ENCODE measurements at regions not wholly inside any gene's neighbourhood (a gene's known extent, or its start where the extent isn't known, plus 50 kb on each side); places are given as distances from the start of the nearest gene placed in this dataset.
"Not testable (repeated sequence)": the region's sequence is repeated elsewhere in the genome, so short reads cannot be mapped to it uniquely, and the experiment has no call there.

DNA sequence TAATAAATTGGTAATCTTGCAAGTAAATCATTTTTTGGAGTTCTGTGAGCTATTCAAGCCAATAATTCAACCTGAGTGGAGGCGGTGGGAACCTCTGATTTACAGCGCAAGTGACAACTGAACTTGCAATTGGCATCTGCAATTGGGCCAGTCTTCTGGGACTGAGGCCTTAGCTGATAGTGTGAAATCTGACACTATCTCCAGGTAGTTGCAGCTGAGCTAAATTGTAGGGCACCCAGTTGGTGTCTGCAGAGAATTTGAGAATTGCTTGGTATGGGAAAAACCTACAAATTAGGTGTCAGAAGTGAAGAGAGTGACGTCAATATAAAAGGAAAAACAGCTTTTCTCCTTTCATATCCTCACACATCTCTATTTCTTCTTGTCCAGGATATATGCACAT is 1633.6 kb upstream of the GOT2 start:
- no peak for TF ChIP-seq EP300 (IDR thresholded peaks at IDR 0.05)
- no peak for TF ChIP-seq POLR2AphosphoS5 (IDR thresholded peaks at IDR 0.05)
- no peak for TF ChIP-seq POLR2A (IDR thresholded peaks at IDR 0.05)
- TF ChIP-seq, protein P1, sequence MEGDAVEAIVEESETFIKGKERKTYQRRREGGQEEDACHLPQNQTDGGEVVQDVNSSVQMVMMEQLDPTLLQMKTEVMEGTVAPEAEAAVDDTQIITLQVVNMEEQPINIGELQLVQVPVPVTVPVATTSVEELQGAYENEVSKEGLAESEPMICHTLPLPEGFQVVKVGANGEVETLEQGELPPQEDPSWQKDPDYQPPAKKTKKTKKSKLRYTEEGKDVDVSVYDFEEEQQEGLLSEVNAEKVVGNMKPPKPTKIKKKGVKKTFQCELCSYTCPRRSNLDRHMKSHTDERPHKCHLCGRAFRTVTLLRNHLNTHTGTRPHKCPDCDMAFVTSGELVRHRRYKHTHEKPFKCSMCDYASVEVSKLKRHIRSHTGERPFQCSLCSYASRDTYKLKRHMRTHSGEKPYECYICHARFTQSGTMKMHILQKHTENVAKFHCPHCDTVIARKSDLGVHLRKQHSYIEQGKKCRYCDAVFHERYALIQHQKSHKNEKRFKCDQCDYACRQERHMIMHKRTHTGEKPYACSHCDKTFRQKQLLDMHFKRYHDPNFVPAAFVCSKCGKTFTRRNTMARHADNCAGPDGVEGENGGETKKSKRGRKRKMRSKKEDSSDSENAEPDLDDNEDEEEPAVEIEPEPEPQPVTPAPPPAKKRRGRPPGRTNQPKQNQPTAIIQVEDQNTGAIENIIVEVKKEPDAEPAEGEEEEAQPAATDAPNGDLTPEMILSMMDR (IDR thresholded peaks at IDR 0.05) = no peak
- WGBS, 2 donors = 71 to 77% methylated on average over 3 of the region's 3 CpGs
- intact Hi-C loops (cut with DNase I) = no loop called here
- DNase-seq = no peak
- H3K27ac ChIP-seq = no peak overlapping the region
- H3K9me3 ChIP-seq = peaks cover 0 to 5% (median 0%) of the 10 kb centered on the region in 4 donors
- no peaks in the 10 kb centered on the region for H3K27me3 ChIP-seq
- no peaks in the 10 kb centered on the region for H3K4me1 ChIP-seq
- no peak overlapping the region for H3K4me3 ChIP-seq
- H3K36me3 ChIP-seq = no peaks in the 10 kb centered on the region

DNA sequence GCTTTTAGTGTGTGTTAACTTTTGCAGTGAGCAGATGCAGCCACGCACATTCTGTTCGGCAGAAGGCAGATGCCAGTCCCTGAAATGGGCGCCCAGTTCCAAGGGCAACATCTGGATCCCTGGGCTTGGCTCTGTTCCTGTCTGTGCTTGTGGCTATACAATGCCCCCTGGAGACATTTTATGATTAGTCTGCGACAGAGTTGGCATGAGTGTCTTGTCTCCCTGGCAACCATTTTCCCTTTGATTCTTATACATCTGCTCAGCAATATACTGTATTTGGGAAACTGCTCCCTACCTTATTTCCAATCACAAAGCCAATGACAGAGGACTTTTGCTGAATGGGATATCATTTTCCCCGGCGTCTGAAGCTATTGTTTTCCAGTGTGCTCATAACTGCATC is 1629.5 kb upstream of the GOT2 start:
- Histone ChIP-seq H3K9me3 (peaks cover 0 to 5% (median 0%) of the 10 kb centered on the region in 4 donors), H3K36me3 (no peaks in the 10 kb centered on the region), H3K4me1 (no peaks in the 10 kb centered on the region), H3K27ac (no peak overlapping the region), H3K27me3 (no peaks in the 10 kb centered on the region), H3K4me3 (no peak overlapping the region)
- intact Hi-C loops (cut with DNase I) = no loop called here
- WGBS, 2 donors = 89 to 90% methylated on average over 6 of the region's 6 CpGs
- no peak for DNase-seq
- no peak for TF ChIP-seq EP300 (IDR thresholded peaks at IDR 0.05)
- TF ChIP-seq, protein P1 (IDR thresholded peaks at IDR 0.05) = no peak
- no peak for TF ChIP-seq POLR2A (IDR thresholded peaks at IDR 0.05)
- TF ChIP-seq POLR2AphosphoS5 (IDR thresholded peaks at IDR 0.05) = no peak

DNA sequence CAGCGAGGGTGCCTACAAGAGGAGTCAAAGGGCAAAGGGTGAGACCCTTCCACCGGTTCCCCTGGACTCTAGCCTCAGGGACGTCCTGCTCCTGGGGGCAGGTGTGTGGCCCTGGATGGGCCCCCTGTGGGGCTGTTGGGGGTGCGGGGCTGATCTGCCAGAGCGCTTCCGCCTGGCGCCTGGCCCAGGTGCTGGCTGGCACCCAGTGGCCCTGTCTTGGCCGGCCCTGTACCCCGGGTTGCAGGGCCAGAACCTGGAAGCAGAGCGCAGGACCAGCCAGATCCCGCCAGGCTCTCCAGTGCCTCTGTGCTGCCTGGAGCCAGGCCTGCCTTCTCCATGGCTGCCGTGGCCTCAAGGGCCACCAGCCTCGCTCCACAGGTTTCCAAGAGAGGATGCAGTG is 1625.8 kb upstream of the GOT2 start:
- DNase-seq; H3K4me1 ChIP-seq; H3K27me3 ChIP-seq; H3K36me3 ChIP-seq; H3K4me3 ChIP-seq; intact Hi-C loops (cut with DNase I); H3K9me3 ChIP-seq; H3K27ac ChIP-seq: not testable (repeated sequence)
- WGBS, 2 donors = 92 to 96% methylated on average over 13 of the region's 13 CpGs

DNA sequence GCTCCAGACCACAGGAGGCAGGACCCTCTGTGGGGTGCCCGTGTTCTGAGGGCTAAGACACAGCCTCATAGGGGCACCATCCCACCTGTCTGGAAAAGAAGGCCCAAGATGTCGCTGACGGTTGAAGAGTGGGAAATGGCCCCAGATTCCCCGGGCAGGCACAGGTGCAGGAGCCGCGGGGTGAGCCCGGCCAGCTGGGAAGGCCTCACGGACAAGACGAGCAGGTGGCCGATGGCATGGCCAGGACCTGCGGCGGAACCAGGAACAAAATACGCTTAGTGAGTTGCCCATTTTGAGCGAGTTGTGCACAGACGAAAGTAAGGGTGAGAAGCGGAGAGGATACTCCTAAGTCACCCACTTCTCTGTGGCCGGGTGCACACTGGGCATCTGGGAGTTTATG is 1625.3 kb upstream of the GOT2 start:
- 94 to 95% methylated on average over 17 of the region's 17 CpGs for WGBS, 2 donors
- H3K4me3 ChIP-seq; H3K4me1 ChIP-seq; H3K9me3 ChIP-seq; H3K27me3 ChIP-seq; H3K36me3 ChIP-seq; H3K27ac ChIP-seq; intact Hi-C loops (cut with DNase I); DNase-seq: not testable (repeated sequence)

DNA sequence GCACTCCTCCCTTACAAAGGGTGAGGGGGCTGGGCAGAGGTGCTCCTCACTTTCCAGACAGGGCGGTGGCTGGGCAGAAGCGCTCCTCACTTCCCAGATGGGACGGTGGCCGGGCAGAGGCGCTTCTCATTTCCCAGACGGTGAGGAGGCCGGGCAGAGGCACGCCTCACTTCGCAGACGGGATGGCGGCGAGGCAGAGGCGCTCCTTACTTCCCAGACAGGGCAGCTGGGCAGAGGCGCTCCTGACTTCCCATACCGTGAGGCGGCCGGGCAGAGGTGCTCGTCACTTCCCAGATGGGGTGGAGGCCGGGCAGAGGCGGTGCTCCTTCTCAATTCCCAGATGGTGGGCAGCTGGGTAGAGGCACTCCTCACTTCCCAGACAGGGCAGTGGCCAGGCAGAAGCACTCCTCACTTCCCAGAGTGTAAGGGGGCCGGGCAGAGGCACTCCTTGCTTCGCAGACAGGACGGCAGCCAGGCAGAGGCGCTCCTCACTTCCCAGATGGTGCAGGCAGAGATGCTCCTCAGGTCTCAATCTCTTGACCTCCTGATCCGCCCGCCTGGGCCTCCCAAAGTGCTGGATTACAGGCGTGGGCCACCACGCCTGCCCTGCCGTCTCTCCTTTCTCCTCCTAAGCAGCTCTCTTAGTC is 1623.9 kb upstream of the GOT2 start:
- H3K4me3 ChIP-seq; intact Hi-C loops (cut with DNase I); H3K4me1 ChIP-seq; DNase-seq; H3K27ac ChIP-seq; H3K9me3 ChIP-seq; H3K27me3 ChIP-seq; H3K36me3 ChIP-seq: not testable (repeated sequence)
- 91% methylated on average over 29 of the region's 29 CpGs for WGBS, 2 donors

DNA sequence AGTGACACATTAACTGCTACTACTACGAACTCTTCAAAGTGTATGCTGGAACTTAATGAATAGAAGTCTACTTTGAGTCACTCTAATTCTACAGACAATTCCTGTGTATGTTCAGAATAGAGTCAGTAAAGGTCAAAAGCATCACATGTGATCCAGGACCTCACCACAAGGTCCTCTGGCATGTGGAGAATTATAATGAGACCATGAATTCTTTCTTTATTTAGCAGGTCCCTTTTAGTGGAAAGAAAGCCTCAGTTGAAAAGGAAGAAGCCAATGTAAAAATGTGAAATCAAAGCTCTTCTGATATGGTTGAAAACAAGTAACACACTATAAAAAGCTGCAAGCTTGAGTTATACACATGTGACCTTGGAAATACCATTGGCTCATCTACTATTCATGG is 1612.1 kb upstream of the GOT2 start:
- Histone ChIP-seq H3K27me3 (no peaks in the 10 kb centered on the region), H3K9me3 (no peaks in the 10 kb centered on the region), H3K4me1 (no peaks in the 10 kb centered on the region), H3K36me3 (no peaks in the 10 kb centered on the region), H3K4me3 (no peak overlapping the region), H3K27ac (no peak overlapping the region)
- 46 to 82% methylated on average over 1 of the region's 1 CpG for WGBS, 2 donors
- intact Hi-C loops (cut with DNase I) = no loop called here
- TF ChIP-seq, protein P1 (IDR thresholded peaks at IDR 0.05) = no peak
- no peak for TF ChIP-seq POLR2AphosphoS5 (IDR thresholded peaks at IDR 0.05)
- no peak for TF ChIP-seq EP300 (IDR thresholded peaks at IDR 0.05)
- no peak for TF ChIP-seq POLR2A (IDR thresholded peaks at IDR 0.05)
- no peak for DNase-seq
